OCI-LY7 (cell line): ENCODE measurements at regions not wholly inside any gene's neighbourhood (a gene's known extent, or its start where the extent isn't known, plus 50 kb on each side); places are given as distances from the start of the nearest gene placed in this dataset.
A peak's percentile ranks its signal among the peaks of the same experiment; 100 is the strongest.

Experiments
- BruUV-seq: library from RNA; stranded (reverse); fragments of 400-500 nt; replicated peaks from 2 replicates; lab custom pipeline; 2021; lab: Mats Ljungman, UMichigan
- CTCF ChIA-PET: fragments of 300-600 bp; sonication (Branson Sonifier 250); formaldehyde crosslinking; loops from one replicate; lab custom pipeline; 2022; ENCODE audit warnings: antibody characterized with exemption; ENCODE audit not compliant: unreplicated experiment; lab: Charles Lee
- POLR2A ChIA-PET: fragments of 300-600 bp; sonication (Branson Sonifier 250); formaldehyde crosslinking; loops from one replicate; lab custom pipeline; 2022; ENCODE audit warnings: antibody characterized with exemption; lab: Charles Lee
- DNase-seq: peaks from one replicate; pipeline ENCODE4 v3.0.0-alpha.2; 2015; ENCODE audit warnings: low spot score
- H2AFZ ChIP-seq: fragments of 200-600 bp; sonication (generic), shearing (Covaris generic); 2 replicates; pipeline ENCODE4 v1.6.1; 2014; ENCODE audit warnings: mild to moderate bottlenecking, antibody characterized with exemption, low read length, moderate library complexity
- H3K27ac ChIP-seq: fragments of 200-600 bp; sonication (generic); 2 replicates; pipeline ENCODE4 v1.5.1; 2014; ENCODE audit warnings: mixed run types, low read depth, mild to moderate bottlenecking, moderate library complexity, low read length, inconsistent platforms; ENCODE audit not compliant: poor library complexity, severe bottlenecking
- H3K36me3 ChIP-seq: fragments of 200-600 bp; sonication (generic); 2 replicates; pipeline ENCODE4 v1.6.1; 2014; ENCODE audit warnings: mild to moderate bottlenecking, antibody characterized with exemption, low read length, moderate library complexity, mixed read lengths; ENCODE audit not compliant: insufficient read depth
- H3K4me1 ChIP-seq: fragments of 200-600 bp; sonication (generic); 2 replicates; pipeline ENCODE4 v1.5.1; 2014; ENCODE audit warnings: mild to moderate bottlenecking, low read length; ENCODE audit not compliant: insufficient read depth, poor library complexity, severe bottlenecking
- H3K4me2 ChIP-seq: fragments of 200-600 bp; sonication (generic); 2 replicates; pipeline ENCODE4 v1.6.1; 2014; ENCODE audit warnings: mild to moderate bottlenecking, low read length
- H3K4me3 ChIP-seq: fragments of 200-600 bp; sonication (generic); 2 replicates; pipeline ENCODE4 v1.5.1; 2014; ENCODE audit warnings: mild to moderate bottlenecking, low read depth, low read length; ENCODE audit not compliant: poor library complexity, severe bottlenecking
- H3K79me2 ChIP-seq: fragments of 200-600 bp; sonication (generic); 2 replicates; pipeline ENCODE4 v1.6.1; 2016; ENCODE audit warnings: low read depth, mild to moderate bottlenecking, low read length, moderate library complexity, mixed read lengths; ENCODE audit not compliant: insufficient read depth
- H3K9me2 ChIP-seq: fragments of 200-600 bp; sonication (generic); 2 replicates; pipeline ENCODE4 v1.6.1; 2016; ENCODE audit warnings: mild to moderate bottlenecking, low read length, mixed read lengths; ENCODE audit not compliant: insufficient read depth
- H3K9me3 ChIP-seq: fragments of 200-600 bp; sonication (generic); 2 replicates; pipeline ENCODE4 v1.6.1; 2014; ENCODE audit warnings: mild to moderate bottlenecking, mixed run types, low read length, mixed read lengths
- H4K20me1 ChIP-seq: fragments of 200-600 bp; sonication (generic); 2 replicates; pipeline ENCODE4 v1.6.1; 2014; ENCODE audit warnings: mild to moderate bottlenecking, antibody characterized with exemption, low read length, moderate library complexity, mixed read lengths; ENCODE audit not compliant: insufficient read depth
- EZH2phosphoT487 ChIP-seq: fragments of 200-600 bp; sonication (generic); IDR thresholded peaks from 2 replicates; pipeline ENCODE4 v1.6.1; 2018; ENCODE audit warnings: low read depth, borderline replicate concordance, mild to moderate bottlenecking, mixed run types, antibody characterized with exemption, low read length, moderate library complexity, mixed read lengths
- intact Hi-C: fragments of 100-400 bp; cut with micrococcal nuclease; formaldehyde crosslinking; loops from one replicate; pipeline ENCODE4 v1.10.0; 2022; ENCODE audit not compliant: unreplicated experiment
- TF ChIP-seq, protein P1 (sequence below): fragments of 200-600 bp; sonication (generic); conservative IDR thresholded peaks from 2 replicates; pipeline ENCODE4 v1.5.1; 2014; ENCODE audit warnings: mild to moderate bottlenecking, antibody characterized with exemption, low read length, moderate library complexity, mixed read lengths

- Histone ChIP-seq H2AFZ (peak overlapping the region; percentile 55; the same call in 1 of the 2 replicates), H3K79me2 (no peaks in the 10 kb centered on the region), H3K36me3 (no peaks in the 10 kb centered on the region), H3K4me2 (no peak overlapping the region; the same call in 1 of the 2 replicates), H4K20me1 (no peaks in the 10 kb centered on the region), H3K27ac (peak overlapping the region; percentile 75), H3K9me2 (no peaks in the 10 kb centered on the region), H3K4me1 (peaks cover 30% of the 10 kb centered on the region), H3K4me3 (no peak overlapping the region), H3K9me3 (no peaks in the 10 kb centered on the region)
- BruUV-seq = no TSS peak
- DNase-seq = no peak
- TF ChIP-seq EZH2phosphoT487 = no peak
- TF ChIP-seq, protein P1, sequence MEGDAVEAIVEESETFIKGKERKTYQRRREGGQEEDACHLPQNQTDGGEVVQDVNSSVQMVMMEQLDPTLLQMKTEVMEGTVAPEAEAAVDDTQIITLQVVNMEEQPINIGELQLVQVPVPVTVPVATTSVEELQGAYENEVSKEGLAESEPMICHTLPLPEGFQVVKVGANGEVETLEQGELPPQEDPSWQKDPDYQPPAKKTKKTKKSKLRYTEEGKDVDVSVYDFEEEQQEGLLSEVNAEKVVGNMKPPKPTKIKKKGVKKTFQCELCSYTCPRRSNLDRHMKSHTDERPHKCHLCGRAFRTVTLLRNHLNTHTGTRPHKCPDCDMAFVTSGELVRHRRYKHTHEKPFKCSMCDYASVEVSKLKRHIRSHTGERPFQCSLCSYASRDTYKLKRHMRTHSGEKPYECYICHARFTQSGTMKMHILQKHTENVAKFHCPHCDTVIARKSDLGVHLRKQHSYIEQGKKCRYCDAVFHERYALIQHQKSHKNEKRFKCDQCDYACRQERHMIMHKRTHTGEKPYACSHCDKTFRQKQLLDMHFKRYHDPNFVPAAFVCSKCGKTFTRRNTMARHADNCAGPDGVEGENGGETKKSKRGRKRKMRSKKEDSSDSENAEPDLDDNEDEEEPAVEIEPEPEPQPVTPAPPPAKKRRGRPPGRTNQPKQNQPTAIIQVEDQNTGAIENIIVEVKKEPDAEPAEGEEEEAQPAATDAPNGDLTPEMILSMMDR = no peak
- CTCF ChIA-PET = no interaction called here
- intact Hi-C loops = no loop called here
- POLR2A ChIA-PET = interaction anchor here (0.6 kb wide), 1 partner anchor 909 kb away, joined by 3 read pairs; no protein-coding TSS in a partner anchor
Measured at GRCh38 chr9:81225596-81225995, 463.8 kb downstream of the TLE1 start.

GRCh38 chr9:81224166-81225081, 464.9 kb downstream of the TLE1 start:
- Histone ChIP-seq H3K36me3 (no peaks in the 10 kb centered on the region), H3K9me3 (no peaks in the 10 kb centered on the region), H3K4me2 (peak overlapping the region; percentile 58), H3K27ac (peak overlapping the region; percentile 75), H3K4me3 (peak overlapping the region; percentile 13), H4K20me1 (no peaks in the 10 kb centered on the region), H3K4me1 (peaks cover 30% of the 10 kb centered on the region), H3K9me2 (no peaks in the 10 kb centered on the region), H3K79me2 (no peaks in the 10 kb centered on the region), H2AFZ (peak overlapping the region; percentile 68; the same call in 1 of the 2 replicates)
- no TSS peak for BruUV-seq
- peak; percentile 74 for DNase-seq
- TF ChIP-seq, protein P1 = no peak
- no peak for TF ChIP-seq EZH2phosphoT487
- POLR2A ChIA-PET = interaction anchor here (0.9 kb wide), 1 partner anchor 10 kb away, joined by 4 read pairs; no protein-coding TSS in a partner anchor
- CTCF ChIA-PET = no interaction called here
- intact Hi-C loops = no loop called here

GRCh38 chr9:81214975-81215374, 474.4 kb downstream of the TLE1 start:
- intact Hi-C loops = no loop called here
- ChIA-PET POLR2A (interaction anchor here (1.2 kb wide), 1 partner anchor 9 kb away, joined by 4 read pairs; no protein-coding TSS in a partner anchor), CTCF (no interaction called here)
- H3K9me3 ChIP-seq = no peaks in the 10 kb centered on the region
- no TSS peak for BruUV-seq
- no peaks in the 10 kb centered on the region for H3K9me2 ChIP-seq
- H3K36me3 ChIP-seq = no peaks in the 10 kb centered on the region
- H3K4me3 ChIP-seq = no peak overlapping the region
- no peaks in the 10 kb centered on the region for H3K79me2 ChIP-seq
- H3K4me2 ChIP-seq = no peak overlapping the region
- H2AFZ ChIP-seq = no peak overlapping the region
- H3K4me1 ChIP-seq = no peaks in the 10 kb centered on the region
- H3K27ac ChIP-seq = no peak overlapping the region
- TF ChIP-seq, protein P1 = no peak
- TF ChIP-seq EZH2phosphoT487 = no peak
- no peak for DNase-seq
- no peaks in the 10 kb centered on the region for H4K20me1 ChIP-seq
